Gastrocnemius medialis (tissue), 4 donors: ENCODE measurements at regions not wholly inside any gene's neighbourhood (a gene's known extent, or its start where the extent isn't known, plus 50 kb on each side); places are given as distances from the start of the nearest gene placed in this dataset.

Experiments used
- POLR2A ChIP-seq, 2 donors: fragments of 450-650 bp; IDR thresholded peaks; one replicate each; pipeline ENCODE4 v1.6.1; 2017; ENCODE audit warnings: antibody characterized with exemption in 2 of 2, mild to moderate bottlenecking in 2 of 2, moderate library complexity in 2 of 2
- TF ChIP-seq, protein P1 (sequence below), 5 experiments: fragments of 450-650 bp in 3 of 5; fragments of 200-600 bp in 2 of 5; sonication (generic) in 2 of 5; IDR thresholded peaks in 4 of 5; conservative IDR thresholded peaks in 1 of 5; 1 replicate in 4 of 5; 2 replicates in 1 of 5; pipeline ENCODE4 v1.5.1; 2016 to 2019; ENCODE audit warnings: antibody characterized with exemption in 5 of 5, mild to moderate bottlenecking in 3 of 5, moderate library complexity in 3 of 5

DNA sequence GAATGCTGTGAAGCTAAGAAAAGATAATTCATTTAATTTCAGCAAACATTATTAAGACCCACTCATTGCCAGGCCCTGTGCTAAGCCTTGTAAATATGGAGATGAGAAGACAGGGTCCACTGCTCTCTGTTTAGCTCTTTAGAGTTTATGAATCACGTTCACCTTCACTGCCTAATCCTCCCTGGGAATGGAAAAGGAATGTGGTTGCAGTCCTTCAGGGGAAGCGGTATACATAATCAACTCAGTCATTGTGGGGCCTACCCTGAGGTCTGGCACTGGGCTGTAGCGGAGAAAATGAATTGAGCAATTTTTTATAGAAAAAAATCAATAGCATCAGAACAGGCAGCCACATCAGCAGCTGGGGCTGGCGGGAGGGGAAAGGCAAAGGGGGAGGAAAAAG lies 412.1 kb upstream of the NFIA start:
- TF ChIP-seq, protein P1, sequence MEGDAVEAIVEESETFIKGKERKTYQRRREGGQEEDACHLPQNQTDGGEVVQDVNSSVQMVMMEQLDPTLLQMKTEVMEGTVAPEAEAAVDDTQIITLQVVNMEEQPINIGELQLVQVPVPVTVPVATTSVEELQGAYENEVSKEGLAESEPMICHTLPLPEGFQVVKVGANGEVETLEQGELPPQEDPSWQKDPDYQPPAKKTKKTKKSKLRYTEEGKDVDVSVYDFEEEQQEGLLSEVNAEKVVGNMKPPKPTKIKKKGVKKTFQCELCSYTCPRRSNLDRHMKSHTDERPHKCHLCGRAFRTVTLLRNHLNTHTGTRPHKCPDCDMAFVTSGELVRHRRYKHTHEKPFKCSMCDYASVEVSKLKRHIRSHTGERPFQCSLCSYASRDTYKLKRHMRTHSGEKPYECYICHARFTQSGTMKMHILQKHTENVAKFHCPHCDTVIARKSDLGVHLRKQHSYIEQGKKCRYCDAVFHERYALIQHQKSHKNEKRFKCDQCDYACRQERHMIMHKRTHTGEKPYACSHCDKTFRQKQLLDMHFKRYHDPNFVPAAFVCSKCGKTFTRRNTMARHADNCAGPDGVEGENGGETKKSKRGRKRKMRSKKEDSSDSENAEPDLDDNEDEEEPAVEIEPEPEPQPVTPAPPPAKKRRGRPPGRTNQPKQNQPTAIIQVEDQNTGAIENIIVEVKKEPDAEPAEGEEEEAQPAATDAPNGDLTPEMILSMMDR (IDR thresholded peaks at IDR 0.05 in 4 of 5, conservative IDR thresholded peaks at IDR 0.05 in 1 of 5), result no peak
- TF ChIP-seq POLR2A (IDR thresholded peaks at IDR 0.05), result no peak
